SK-N-SH (cell line): ENCODE measurements at regions not wholly inside any gene's neighbourhood (a gene's known extent, or its start where the extent isn't known, plus 50 kb on each side); places are given as distances from the start of the nearest gene placed in this dataset.

Experiments used
- CTCF ChIA-PET: fragments of 300-600, 350-600 bp; formaldehyde crosslinking; extraction: SDS; loops from one replicate; lab custom pipeline; 2021; lab: Yijun Ruan, JAX
- POLR2A ChIA-PET: fragments of 350-600 bp; sonication (Branson Sonifier 250); formaldehyde crosslinking; extraction: SDS; loops from one replicate; lab custom pipeline; 2020; ENCODE audit warnings: antibody characterized with exemption, inconsistent platforms; lab: Yijun Ruan, JAX
- DNase-seq: peaks from one replicate; pipeline ENCODE4 v3.0.0; 2012
- H2AFZ ChIP-seq: fragments of 200-600 bp; sonication (generic); 2 replicates; pipeline ENCODE4 v1.8.1; 2016; ENCODE audit warnings: antibody characterized with exemption, mild to moderate bottlenecking, low read depth
- H3F3A ChIP-seq: fragments of 200-600 bp; sonication (generic); replicated peaks from 2 replicates; pipeline ENCODE3; 2016; ENCODE audit warnings: antibody characterized with exemption, mild to moderate bottlenecking; ENCODE audit not compliant: insufficient read depth
- H3K27ac ChIP-seq, 2 experiments: fragments of 200-500 bp in 1 of 2; fragments of 200-600 bp in 1 of 2; sonication (Bioruptor generic) in 1 of 2; sonication (generic), shearing (Covaris generic) in 1 of 2; 2 replicates each; pipeline versions ENCODE4 v1.5.1 to v1.6.1; 2014 to 2016; ENCODE audit warnings: low read depth in 2 of 2, inconsistent platforms in 1 of 2, low read length in 1 of 2, mild to moderate bottlenecking in 1 of 2, mixed read lengths in 1 of 2
- H3K27me3 ChIP-seq: fragments of 200-600 bp; sonication (generic), shearing (Covaris generic); 2 replicates; pipeline ENCODE4 v1.6.1; 2016; ENCODE audit warnings: mixed run types; ENCODE audit not compliant: insufficient read depth
- H3K36me3 ChIP-seq, 2 experiments: fragments of 200-500 bp in 1 of 2; fragments of 200-600 bp in 1 of 2; sonication (Bioruptor generic) in 1 of 2; sonication (generic) in 1 of 2; replicated peaks in 1 of 2; 2 replicates each; pipeline versions ENCODE3 to v1.5.1; 2014 to 2016; ENCODE audit warnings: low read length in 1 of 2, mild to moderate bottlenecking in 1 of 2; ENCODE audit not compliant: insufficient read depth in 2 of 2, control insufficient read depth in 1 of 2
- H3K4me1 ChIP-seq, 2 experiments: fragments of 200-500 bp in 1 of 2; fragments of 200-600 bp in 1 of 2; sonication (Bioruptor generic) in 1 of 2; sonication (generic), shearing (Covaris generic) in 1 of 2; 2 replicates each; pipeline versions ENCODE4 v1.5.1 to v1.6.1; 2014 to 2016; ENCODE audit warnings: low read depth in 1 of 2, low read length in 1 of 2, mixed run types in 1 of 2; ENCODE audit not compliant: insufficient read depth in 2 of 2, control insufficient read depth in 1 of 2
- H3K4me2 ChIP-seq: fragments of 200-600 bp; sonication (generic), shearing (Covaris generic); 2 replicates; pipeline ENCODE4 v1.6.1; 2017; ENCODE audit warnings: mixed run types
- H3K4me3 ChIP-seq, 2 experiments: fragments of 200-500 bp in 1 of 2; fragments of 200-600 bp in 1 of 2; sonication (Bioruptor generic) in 1 of 2; sonication (generic), shearing (Covaris generic) in 1 of 2; 2 replicates each; pipeline versions ENCODE4 v1.5.1 to v1.8.1; 2014 to 2016; ENCODE audit warnings: low read depth in 2 of 2, inconsistent platforms in 1 of 2, low read length in 1 of 2, mild to moderate bottlenecking in 1 of 2, mixed read lengths in 1 of 2, moderate library complexity in 1 of 2
- H3K79me2 ChIP-seq: fragments of 200-600 bp; sonication (generic); 2 replicates; pipeline ENCODE4 v1.8.1; 2017; ENCODE audit warnings: mild to moderate bottlenecking; ENCODE audit not compliant: insufficient read depth
- H3K9ac ChIP-seq: fragments of 200-600 bp; sonication (generic); 2 replicates; pipeline ENCODE4 v1.6.1; 2017; ENCODE audit warnings: mixed run types
- H3K9me2 ChIP-seq: fragments of 200-600 bp; sonication (generic); 2 replicates; pipeline ENCODE4 v1.6.1; 2017; ENCODE audit warnings: mixed run types
- H3K9me3 ChIP-seq: fragments of 200-600 bp; sonication (generic); 2 replicates; pipeline ENCODE4 v1.6.1; 2017; ENCODE audit warnings: mixed run types, mild to moderate bottlenecking, moderate library complexity
- H4K20me1 ChIP-seq: fragments of 200-600 bp; sonication (generic); 2 replicates; pipeline ENCODE4 v1.6.1; 2017; ENCODE audit warnings: mild to moderate bottlenecking, mixed run types; ENCODE audit not compliant: insufficient read depth
- FOSL2 ChIP-seq: IDR thresholded peaks from 2 replicates; pipeline ENCODE4 v1.4.0; 2012; ENCODE audit warnings: low read depth, mild to moderate bottlenecking, moderate library complexity, borderline replicate concordance
- MEF2A ChIP-seq: IDR thresholded peaks from 2 replicates; pipeline ENCODE4 v1.4.0; 2012; ENCODE audit warnings: low read depth, borderline replicate concordance
- MXI1 ChIP-seq: IDR thresholded peaks from 2 replicates; pipeline ENCODE4 v1.6.1; 2012; ENCODE audit warnings: mild to moderate bottlenecking, low read depth, low read length, improper control_type of control experiment
- NFIC ChIP-seq: IDR thresholded peaks from 2 replicates; pipeline ENCODE4 v1.4.0; 2012; ENCODE audit warnings: borderline replicate concordance
- RCOR1 ChIP-seq: fragments of 150-350 bp; IDR thresholded peaks from 2 replicates; pipeline ENCODE4 v1.6.1; 2017; ENCODE audit warnings: antibody characterized with exemption, low read length
- RFX5 ChIP-seq: IDR thresholded peaks from 2 replicates; pipeline ENCODE4 v1.6.1; 2012; ENCODE audit warnings: mild to moderate bottlenecking, improper control_type of control experiment, low read length
- TCF12 ChIP-seq: IDR thresholded peaks from 2 replicates; pipeline ENCODE4 v1.4.0; 2012
- TEAD4 ChIP-seq: IDR thresholded peaks from 2 replicates; pipeline ENCODE4 v1.4.0; 2012; ENCODE audit warnings: mild to moderate bottlenecking, borderline replicate concordance; ENCODE audit not compliant: insufficient read depth
- YY1 ChIP-seq: IDR thresholded peaks from 2 replicates; pipeline ENCODE4 v1.4.0; 2012; ENCODE audit warnings: low read depth, mild to moderate bottlenecking
- WGBS: methylation state at CpG from one replicate; pipeline ENCODE4 v1.1.6; 2017; ENCODE audit warnings: low lambda C conversion rate; 5-methylcytosine and 5-hydroxymethylcytosine counted together
- TF ChIP-seq, protein P1 (sequence below): fragments of 200-600 bp; sonication (generic); IDR thresholded peaks from 2 replicates; pipeline ENCODE4 v1.6.1; 2017; ENCODE audit warnings: antibody characterized with exemption, mild to moderate bottlenecking, moderate library complexity
- TF ChIP-seq, protein P2 (sequence below): IDR thresholded peaks from 2 replicates; pipeline ENCODE4 v1.4.0; 2012; ENCODE audit warnings: low read depth, borderline replicate concordance
- TF ChIP-seq, protein P3 (sequence below): IDR thresholded peaks from 2 replicates; pipeline ENCODE4 v1.4.0; 2012; ENCODE audit warnings: low read depth
- TF ChIP-seq, protein P4 (sequence below): IDR thresholded peaks from 2 replicates; pipeline ENCODE4; 2012

- H3K9me2 ChIP-seq, result no peaks in the 10 kb centered on the region
- no peak for TF ChIP-seq RCOR1
- TF ChIP-seq, protein P1, sequence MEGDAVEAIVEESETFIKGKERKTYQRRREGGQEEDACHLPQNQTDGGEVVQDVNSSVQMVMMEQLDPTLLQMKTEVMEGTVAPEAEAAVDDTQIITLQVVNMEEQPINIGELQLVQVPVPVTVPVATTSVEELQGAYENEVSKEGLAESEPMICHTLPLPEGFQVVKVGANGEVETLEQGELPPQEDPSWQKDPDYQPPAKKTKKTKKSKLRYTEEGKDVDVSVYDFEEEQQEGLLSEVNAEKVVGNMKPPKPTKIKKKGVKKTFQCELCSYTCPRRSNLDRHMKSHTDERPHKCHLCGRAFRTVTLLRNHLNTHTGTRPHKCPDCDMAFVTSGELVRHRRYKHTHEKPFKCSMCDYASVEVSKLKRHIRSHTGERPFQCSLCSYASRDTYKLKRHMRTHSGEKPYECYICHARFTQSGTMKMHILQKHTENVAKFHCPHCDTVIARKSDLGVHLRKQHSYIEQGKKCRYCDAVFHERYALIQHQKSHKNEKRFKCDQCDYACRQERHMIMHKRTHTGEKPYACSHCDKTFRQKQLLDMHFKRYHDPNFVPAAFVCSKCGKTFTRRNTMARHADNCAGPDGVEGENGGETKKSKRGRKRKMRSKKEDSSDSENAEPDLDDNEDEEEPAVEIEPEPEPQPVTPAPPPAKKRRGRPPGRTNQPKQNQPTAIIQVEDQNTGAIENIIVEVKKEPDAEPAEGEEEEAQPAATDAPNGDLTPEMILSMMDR, result 0 out of 2 replicates have a peak, but pooled peaks have one; percentile 15
- H3K79me2 ChIP-seq, result no peaks in the 10 kb centered on the region
- CTCF ChIA-PET, result no interaction called here
- no peak overlapping the region for H3K9ac ChIP-seq
- DNase-seq, result no peak
- no peaks in the 10 kb centered on the region for H3K27me3 ChIP-seq
- POLR2A ChIA-PET, result no interaction called here
- no peaks in the 10 kb centered on the region for H3K36me3 ChIP-seq
- H3K27ac ChIP-seq, result no peak overlapping the region
- no peak overlapping the region for H3K4me3 ChIP-seq
- no peak overlapping the region for H3K4me2 ChIP-seq
- H4K20me1 ChIP-seq, result no peaks in the 10 kb centered on the region
- peaks cover 0 to 3% of the 10 kb centered on the region in 2 experiments; a peak in 1 of 4 replicates for H3K4me1 ChIP-seq
- H3K9me3 ChIP-seq, result no peaks in the 10 kb centered on the region
- no peak overlapping the region for H2AFZ ChIP-seq
- peaks cover 8% of the 10 kb centered on the region for H3F3A ChIP-seq
These were observed 74.5 kb upstream of the PALM2AKAP2 start for GRCh38 chr9:109705515-109705914.

GRCh38 chr9:109707355-109707754, 72.6 kb upstream of the PALM2AKAP2 start:
- H3K9ac ChIP-seq, result no peak overlapping the region
- no peak overlapping the region for H3K27ac ChIP-seq
- H3K79me2 ChIP-seq, result no peaks in the 10 kb centered on the region
- TF ChIP-seq RCOR1, result no peak
- TF ChIP-seq FOSL2, result no peak
- no peak for TF ChIP-seq RFX5
- TF ChIP-seq, protein P2, sequence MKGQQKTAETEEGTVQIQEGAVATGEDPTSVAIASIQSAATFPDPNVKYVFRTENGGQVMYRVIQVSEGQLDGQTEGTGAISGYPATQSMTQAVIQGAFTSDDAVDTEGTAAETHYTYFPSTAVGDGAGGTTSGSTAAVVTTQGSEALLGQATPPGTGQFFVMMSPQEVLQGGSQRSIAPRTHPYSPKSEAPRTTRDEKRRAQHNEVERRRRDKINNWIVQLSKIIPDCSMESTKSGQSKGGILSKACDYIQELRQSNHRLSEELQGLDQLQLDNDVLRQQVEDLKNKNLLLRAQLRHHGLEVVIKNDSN, result no peak
- no peak for TF ChIP-seq MXI1
- TF ChIP-seq, protein P3, sequence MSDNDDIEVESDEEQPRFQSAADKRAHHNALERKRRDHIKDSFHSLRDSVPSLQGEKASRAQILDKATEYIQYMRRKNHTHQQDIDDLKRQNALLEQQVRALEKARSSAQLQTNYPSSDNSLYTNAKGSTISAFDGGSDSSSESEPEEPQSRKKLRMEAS, result no peak
- H3K36me3 ChIP-seq, result no peaks in the 10 kb centered on the region
- H3K4me2 ChIP-seq, result no peak overlapping the region
- no peaks in the 10 kb centered on the region for H3K9me3 ChIP-seq
- no peaks in the 10 kb centered on the region for H3K9me2 ChIP-seq
- no peak overlapping the region for H2AFZ ChIP-seq
- ChIA-PET POLR2A (no interaction called here), CTCF (no interaction called here)
- H3F3A ChIP-seq, result peaks cover 8% of the 10 kb centered on the region
- H3K4me1 ChIP-seq, result peaks cover 0 to 3% of the 10 kb centered on the region in 2 experiments; a peak in 1 of 4 replicates
- no peaks in the 10 kb centered on the region for H4K20me1 ChIP-seq
- H3K27me3 ChIP-seq, result no peaks in the 10 kb centered on the region
- WGBS, result 40% methylated on average over 2 of the region's 3 CpGs
- no peak for DNase-seq
- no peak overlapping the region for H3K4me3 ChIP-seq

- CTCF ChIA-PET, result no interaction called here
- POLR2A ChIA-PET, result no interaction called here
- H3F3A ChIP-seq, result peaks cover 8% of the 10 kb centered on the region
- no peaks in the 10 kb centered on the region for H3K9me2 ChIP-seq
- no peaks in the 10 kb centered on the region for H4K20me1 ChIP-seq
- H3K27me3 ChIP-seq, result no peaks in the 10 kb centered on the region; the same call in 1 of the 2 replicates
- 22% methylated on average over 4 of the region's 4 CpGs for WGBS
- no peaks in the 10 kb centered on the region for H3K9me3 ChIP-seq
- TF ChIP-seq, protein P4, sequence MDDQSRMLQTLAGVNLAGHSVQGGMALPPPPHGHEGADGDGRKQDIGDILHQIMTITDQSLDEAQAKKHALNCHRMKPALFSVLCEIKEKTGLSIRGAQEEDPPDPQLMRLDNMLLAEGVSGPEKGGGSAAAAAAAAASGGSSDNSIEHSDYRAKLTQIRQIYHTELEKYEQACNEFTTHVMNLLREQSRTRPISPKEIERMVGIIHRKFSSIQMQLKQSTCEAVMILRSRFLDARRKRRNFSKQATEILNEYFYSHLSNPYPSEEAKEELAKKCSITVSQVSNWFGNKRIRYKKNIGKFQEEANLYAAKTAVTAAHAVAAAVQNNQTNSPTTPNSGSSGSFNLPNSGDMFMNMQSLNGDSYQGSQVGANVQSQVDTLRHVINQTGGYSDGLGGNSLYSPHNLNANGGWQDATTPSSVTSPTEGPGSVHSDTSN, result 0 out of 2 replicates have a peak, but pooled peaks have one; percentile 5
- TF ChIP-seq YY1 (no peak), MEF2A (peak; percentile 67; the same call in 1 of the 2 replicates), TEAD4 (no peak), NFIC (peak; percentile 14; the same call in 1 of the 2 replicates), TCF12 (peak; percentile 9; the same call in 1 of the 2 replicates)
- H3K9ac ChIP-seq, result no peak overlapping the region
- peak overlapping the region; percentile 19; the same call in 1 of the 2 replicates for H3K4me2 ChIP-seq
- H3K27ac ChIP-seq, result 0 out of 4 replicates have a peak overlapping the region, but pooled peaks of 1 of the 2 experiments have one; percentile 0
- H3K79me2 ChIP-seq, result no peaks in the 10 kb centered on the region
- no peak overlapping the region for H2AFZ ChIP-seq
- peaks cover 0 to 3% of the 10 kb centered on the region in 2 experiments; a peak in 1 of 4 replicates for H3K4me1 ChIP-seq
- no peak overlapping the region for H3K4me3 ChIP-seq
- DNase-seq, result no peak
- H3K36me3 ChIP-seq, result no peaks in the 10 kb centered on the region
These were observed 71.5 kb upstream of the PALM2AKAP2 start for GRCh38 chr9:109708451-109708945.
